Neural cell (in vitro differentiated cells): ENCODE measurements at regions not wholly inside any gene's neighbourhood (a gene's known extent, or its start where the extent isn't known, plus 50 kb on each side); places are given as distances from the start of the nearest gene placed in this dataset.

Experiments used
- H2AFZ ChIP-seq: fragments of 200-600, 300-800 bp; sonication (generic), shearing (Covaris generic); 2 replicates; pipeline ENCODE4 v1.6.0; 2014; ENCODE audit warnings: low read depth, mild to moderate bottlenecking, antibody characterized with exemption, low read length, moderate library complexity
- H3F3A ChIP-seq: fragments of 200-600 bp; shearing (Covaris generic); 2 replicates; pipeline ENCODE4 v1.6.1; 2016; ENCODE audit warnings: mild to moderate bottlenecking, moderate library complexity, mixed read lengths, antibody characterized with exemption, low read length; ENCODE audit not compliant: insufficient read depth, poor library complexity, severe bottlenecking
- H3K27ac ChIP-seq: fragments of 200-600, 300-800 bp; sonication (generic), shearing (Covaris generic); 2 replicates; pipeline ENCODE4 v1.5.1; 2014; ENCODE audit warnings: mild to moderate bottlenecking, low read length, moderate library complexity
- H3K27me3 ChIP-seq: fragments of 300-800, 200-600 bp; sonication (generic), shearing (Covaris generic); 2 replicates; pipeline ENCODE4 v1.6.0; 2014; ENCODE audit warnings: mild to moderate bottlenecking, low read depth, low read length, moderate library complexity; ENCODE audit not compliant: insufficient read depth
- H3K36me3 ChIP-seq: fragments of 300-800, 200-600 bp; sonication (generic), shearing (Covaris generic); 2 replicates; pipeline ENCODE4 v1.5.1; 2014; ENCODE audit warnings: mild to moderate bottlenecking, antibody characterized with exemption, low read length, moderate library complexity; ENCODE audit not compliant: insufficient read depth
- H3K4me2 ChIP-seq: fragments of 300-800, 200-600 bp; sonication (generic), shearing (Covaris generic); 2 replicates; pipeline ENCODE4 v1.6.0; 2014; ENCODE audit warnings: mild to moderate bottlenecking, low read length
- H3K4me3 ChIP-seq: fragments of 300-800, 200-600 bp; sonication (generic), shearing (Covaris generic); 2 replicates; pipeline ENCODE4 v1.5.1; 2014; ENCODE audit warnings: mild to moderate bottlenecking, low read length, moderate library complexity
- H3K79me2 ChIP-seq: fragments of 200-600 bp; shearing (Covaris generic); replicated peaks from 2 replicates; pipeline ENCODE4 v1.6.0; 2014; ENCODE audit warnings: mild to moderate bottlenecking, low read length, moderate library complexity; ENCODE audit not compliant: insufficient read depth
- H3K9ac ChIP-seq: fragments of 300-800, 200-600 bp; sonication (generic), shearing (Covaris generic); 2 replicates; pipeline ENCODE4 v1.6.1; 2016; ENCODE audit warnings: mild to moderate bottlenecking, low read length, mixed read lengths
- H3K9me2 ChIP-seq: fragments of 200-600 bp; shearing (Covaris generic); 2 replicates; pipeline ENCODE4 v1.6.1; 2016; ENCODE audit warnings: mild to moderate bottlenecking, low read length, mixed read lengths; ENCODE audit not compliant: insufficient read depth
- H3K9me3 ChIP-seq: fragments of 200-600, 300-800 bp; sonication (generic), shearing (Covaris generic); 2 replicates; pipeline ENCODE4 v1.6.1; 2016; ENCODE audit warnings: mild to moderate bottlenecking, mixed run types, low read length, moderate library complexity, mixed read lengths
- H4K20me1 ChIP-seq: fragments of 200-600 bp; shearing (Covaris generic); 2 replicates; pipeline ENCODE4 v1.6.1; 2016; ENCODE audit warnings: mild to moderate bottlenecking, mixed run types; ENCODE audit not compliant: insufficient read depth
- CTCF ChIP-seq: fragments of 450-650 bp; IDR thresholded peaks from 2 replicates; pipeline ENCODE4 v1.5.1; 2014; ENCODE audit warnings: antibody characterized with exemption, mild to moderate bottlenecking, moderate library complexity; ENCODE audit not compliant: poor library complexity, severe bottlenecking
- EP300 ChIP-seq: fragments of 450-650 bp; conservative IDR thresholded peaks from 2 replicates; pipeline ENCODE4 v1.6.1; 2014; ENCODE audit warnings: antibody characterized with exemption, mild to moderate bottlenecking, moderate library complexity; ENCODE audit not compliant: poor library complexity, severe bottlenecking
- EZH2 ChIP-seq: fragments of 200-600, 300-800 bp; shearing (Covaris generic), sonication (generic); IDR thresholded peaks from 2 replicates; pipeline ENCODE4 v1.6.1; 2014; ENCODE audit warnings: antibody characterized with exemption, low read length, borderline replicate concordance, mild to moderate bottlenecking; ENCODE audit not compliant: insufficient read depth, poor library complexity, severe bottlenecking
- MXI1 ChIP-seq: fragments of 450-650 bp; conservative IDR thresholded peaks from 2 replicates; pipeline ENCODE4 v1.6.1; 2014; ENCODE audit warnings: antibody characterized with exemption, mild to moderate bottlenecking; ENCODE audit not compliant: poor library complexity, severe bottlenecking
- POLR2AphosphoS5 ChIP-seq: IDR thresholded peaks from 2 replicates; pipeline ENCODE4 v1.6.1; 2012
- RAD21 ChIP-seq: fragments of 450-650 bp; conservative IDR thresholded peaks from 2 replicates; pipeline ENCODE4 v1.6.1; 2014; ENCODE audit warnings: antibody characterized with exemption, mild to moderate bottlenecking, moderate library complexity
- REST ChIP-seq: IDR thresholded peaks from 2 replicates; pipeline ENCODE4 v1.6.1; 2012; ENCODE audit warnings: borderline replicate concordance
- SMC3 ChIP-seq: fragments of 450-650 bp; conservative IDR thresholded peaks from 2 replicates; pipeline ENCODE4 v1.6.1; 2014; ENCODE audit warnings: antibody characterized with exemption, mild to moderate bottlenecking, moderate library complexity; ENCODE audit not compliant: poor library complexity
- TAF1 ChIP-seq: IDR thresholded peaks from 2 replicates; pipeline ENCODE4 v1.6.1; 2012; ENCODE audit warnings: low read depth

GRCh38 chr1:219825355-219825754 is 103.0 kb downstream of the SLC30A10 start:
- Histone ChIP-seq H3F3A (no peaks in the 10 kb centered on the region), H3K27me3 (no peaks in the 10 kb centered on the region), H4K20me1 (no peaks in the 10 kb centered on the region), H3K36me3 (no peaks in the 10 kb centered on the region), H3K9me3 (no peaks in the 10 kb centered on the region), H2AFZ (no peak overlapping the region), H3K9ac (no peak overlapping the region), H3K9me2 (no peaks in the 10 kb centered on the region), H3K4me2 (no peak overlapping the region), H3K4me3 (no peak overlapping the region), H3K27ac (no peak overlapping the region), H3K79me2 (no peaks in the 10 kb centered on the region)
- TF ChIP-seq SMC3 (no peak), POLR2AphosphoS5 (no peak), CTCF (no peak)

- no peak for TF ChIP-seq RAD21
- TF ChIP-seq TAF1, result no peak
- no peak for TF ChIP-seq CTCF
- TF ChIP-seq REST, result no peak
- no peak for TF ChIP-seq EP300
- TF ChIP-seq POLR2AphosphoS5, result no peak
- no peak for TF ChIP-seq SMC3
- TF ChIP-seq MXI1, result no peak
- no peak for TF ChIP-seq EZH2
- no peaks in the 10 kb centered on the region for H4K20me1 ChIP-seq
- H3K27me3 ChIP-seq, result no peaks in the 10 kb centered on the region
- H3K27ac ChIP-seq, result no peak overlapping the region
- no peaks in the 10 kb centered on the region for H3K9me3 ChIP-seq
- no peak overlapping the region for H3K4me2 ChIP-seq
- no peaks in the 10 kb centered on the region for H3F3A ChIP-seq
- no peaks in the 10 kb centered on the region for H3K9me2 ChIP-seq
- no peak overlapping the region for H3K4me3 ChIP-seq
- H3K79me2 ChIP-seq, result no peaks in the 10 kb centered on the region
- no peak overlapping the region for H2AFZ ChIP-seq
- no peaks in the 10 kb centered on the region for H3K36me3 ChIP-seq
- no peak overlapping the region for H3K9ac ChIP-seq
Measured at GRCh38 chr1:219824338-219824737, 104.0 kb downstream of the SLC30A10 start.
